Amniotic stem cell (primary cell): ENCODE measurements at regions not wholly inside any gene's neighbourhood (a gene's known extent, or its start where the extent isn't known, plus 50 kb on each side); places are given as distances from the start of the nearest gene placed in this dataset.

Source experiments
- DNase-seq: peaks from one replicate; lab custom pipeline; 2025; lab: John Stamatoyannopoulos, UW

DNA sequence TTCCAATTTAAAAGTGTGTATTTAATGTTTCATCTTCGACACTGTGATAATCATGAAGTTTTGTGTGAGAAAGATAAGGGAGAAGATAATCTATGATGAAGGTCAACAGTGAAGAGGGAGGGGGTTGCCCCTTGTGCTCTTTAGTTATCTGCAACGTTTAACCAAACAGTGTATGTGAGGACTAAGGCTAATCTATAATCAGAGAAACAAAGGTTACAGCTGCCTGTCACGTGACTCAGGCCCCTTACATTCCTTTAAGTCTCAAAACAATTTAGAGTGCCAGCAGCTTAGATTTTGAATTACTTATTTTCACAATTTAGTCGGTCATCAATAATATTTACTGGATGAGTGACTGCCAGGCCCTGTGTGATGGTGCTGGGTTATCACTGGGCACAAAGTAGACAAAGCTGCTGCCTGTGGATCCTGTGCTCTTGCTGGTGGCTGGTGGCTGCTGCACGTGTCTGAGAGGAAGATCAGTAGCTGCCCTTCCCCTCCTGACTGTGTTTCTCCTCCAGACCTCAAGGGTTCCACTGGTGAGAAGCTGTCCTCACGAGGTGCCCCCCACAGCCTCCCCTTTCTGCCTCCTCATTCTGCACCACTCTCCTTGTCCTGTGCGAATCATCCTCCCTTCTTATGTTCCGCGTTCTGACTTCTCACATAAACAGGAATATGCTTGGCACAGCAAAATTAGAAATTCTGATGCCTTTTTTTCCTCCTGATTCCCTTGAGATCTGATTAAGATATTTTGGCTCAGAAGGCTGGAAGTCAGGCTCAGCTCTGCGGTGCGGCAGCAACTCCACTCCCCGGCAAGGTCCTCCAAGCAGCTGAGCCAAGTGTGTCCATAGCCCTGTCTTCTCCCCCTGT lies 331.1 kb upstream of the B3GAT1 start:
- no peak for DNase-seq

- no peak for DNase-seq
Measured at GRCh38 chr11:134742224-134742612, 330.2 kb upstream of the B3GAT1 start.

DNA sequence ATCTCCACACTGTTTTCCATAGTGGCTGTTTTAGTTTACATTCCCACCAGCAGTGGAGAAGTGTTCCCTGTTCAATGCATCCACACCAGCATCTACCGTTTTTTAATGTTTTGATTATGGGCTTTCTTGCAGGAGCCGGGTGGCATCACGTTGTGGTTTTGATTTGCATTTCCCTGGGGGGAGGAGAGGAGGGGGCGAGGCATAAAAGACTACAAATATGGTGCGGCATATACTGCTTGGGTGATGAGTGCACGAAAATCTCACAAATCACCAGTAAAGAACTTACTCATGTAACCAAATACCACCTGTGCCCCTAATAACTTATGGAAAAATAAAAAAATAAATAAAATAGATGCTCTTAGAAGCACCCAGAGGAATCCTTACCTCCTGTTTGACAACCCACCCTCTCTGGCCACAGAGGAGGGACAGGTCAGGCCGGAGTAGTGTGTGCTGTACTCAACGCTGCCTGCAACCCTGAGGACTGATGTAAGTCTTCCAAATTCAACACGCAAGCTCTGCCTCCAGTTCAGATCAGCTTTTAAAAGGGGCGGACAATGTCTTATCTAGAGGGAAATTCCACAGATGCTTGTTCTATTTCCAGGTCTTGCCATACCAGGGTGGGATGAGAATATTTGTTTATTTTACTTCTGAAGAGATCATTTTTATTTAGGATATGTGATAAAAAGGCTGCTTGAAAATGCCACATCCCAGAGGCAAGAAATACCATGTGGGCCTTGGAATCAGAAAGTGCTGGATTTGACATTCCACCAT lies 329.6 kb upstream of the B3GAT1 start:
- no peak for DNase-seq

DNA sequence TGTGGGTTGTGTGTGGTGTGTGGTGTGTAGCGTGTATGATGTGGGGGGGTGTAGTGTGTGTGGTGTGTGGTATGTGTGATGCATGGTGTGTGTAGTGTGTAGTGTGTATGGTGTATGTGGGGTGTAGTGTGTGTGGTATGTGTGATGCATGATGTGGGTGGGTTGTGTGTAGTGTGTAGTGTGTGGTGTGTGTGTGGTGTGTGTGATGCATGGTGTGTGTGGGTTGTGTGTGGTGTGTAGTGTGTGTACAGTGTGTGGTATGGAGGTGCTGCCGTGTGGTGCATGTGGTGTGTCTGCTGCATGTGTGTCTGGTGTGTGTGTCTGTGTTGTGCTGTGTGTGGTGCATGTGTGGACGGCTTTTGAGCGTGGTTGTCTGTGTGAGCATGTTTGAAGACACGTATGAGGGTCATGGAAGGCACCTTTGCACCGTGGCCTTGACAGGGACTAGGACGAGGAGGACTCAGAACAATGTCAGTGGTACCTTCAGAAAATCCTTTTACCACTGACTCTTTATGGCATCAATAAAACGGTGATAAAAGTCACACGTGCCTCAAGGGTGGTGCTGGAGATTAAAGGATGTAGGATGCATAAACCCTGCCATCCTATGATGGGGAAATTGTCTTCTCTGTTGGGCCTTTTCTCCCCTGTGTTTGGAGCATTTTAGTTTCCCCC lies 328.7 kb upstream of the B3GAT1 start:
- no peak for DNase-seq

DNA sequence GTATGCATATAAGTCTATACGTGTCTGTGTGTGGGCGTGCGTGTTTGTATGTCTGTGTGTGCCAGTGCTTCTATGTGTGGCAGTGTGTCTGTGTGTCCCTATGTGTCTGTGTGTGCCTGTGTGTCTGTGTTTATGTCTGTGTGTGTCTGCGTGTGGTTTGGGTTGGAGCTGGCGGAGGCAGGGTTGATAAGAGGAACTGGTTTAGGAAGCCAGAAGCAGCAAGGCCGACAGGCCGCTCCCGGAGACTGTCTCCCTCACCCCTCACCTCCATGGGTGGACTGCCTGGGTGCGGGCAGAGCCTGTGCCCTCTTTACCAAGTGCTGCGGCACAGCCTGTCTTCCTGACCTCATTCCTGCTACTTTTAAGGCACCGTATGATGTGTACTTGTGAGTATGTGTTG lies 327.1 kb upstream of the B3GAT1 start:
- no peak for DNase-seq

- DNase-seq = no peak
Measured at GRCh38 chr11:134738581-134738980, 326.5 kb upstream of the B3GAT1 start.

- DNase-seq = no peak
Measured at GRCh38 chr11:134737563-134738510, 325.8 kb upstream of the B3GAT1 start.

GRCh38 chr11:134736251-134736947 lies 324.4 kb upstream of the B3GAT1 start:
- no peak for DNase-seq

GRCh38 chr11:134734894-134735293 lies 322.9 kb upstream of the B3GAT1 start:
- DNase-seq = no peak

DNA sequence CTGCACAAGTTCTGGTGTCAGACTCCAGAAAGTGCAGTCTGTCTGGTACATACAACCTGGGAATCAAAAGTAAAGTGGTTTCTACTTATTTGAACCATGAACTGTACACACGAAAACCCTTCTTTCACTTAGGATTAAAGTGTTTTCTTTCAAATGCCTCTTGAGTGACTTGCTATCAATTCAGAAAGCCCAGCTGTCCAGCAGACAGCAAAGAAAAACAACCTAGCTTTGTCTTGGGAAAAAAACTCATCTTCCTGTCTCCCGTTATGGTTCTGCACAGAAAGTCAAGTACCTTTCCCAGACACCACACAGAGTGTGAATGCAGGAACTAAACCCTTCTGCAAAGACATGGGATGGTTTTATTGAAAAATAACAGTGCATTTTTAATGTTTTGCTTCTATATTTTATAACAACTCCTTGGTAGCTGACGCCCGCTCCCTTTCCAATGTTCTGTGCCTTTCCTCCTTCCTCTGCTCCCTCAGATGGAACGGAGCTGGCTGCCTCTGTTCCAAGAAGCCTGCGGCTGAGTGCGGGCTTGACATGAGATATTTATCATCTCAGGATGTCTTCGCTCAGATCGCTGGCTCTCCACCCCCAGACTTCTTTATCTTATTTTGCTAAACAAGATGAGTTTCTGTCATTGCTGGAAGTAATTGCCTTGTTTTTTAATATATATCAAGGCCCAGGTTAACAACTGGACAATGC lies 322.3 kb upstream of the B3GAT1 start:
- DNase-seq = no peak

GRCh38 chr11:134733646-134734045 lies 321.6 kb upstream of the B3GAT1 start:
- no peak for DNase-seq

GRCh38 chr11:134731213-134731961 lies 319.3 kb upstream of the B3GAT1 start:
- no peak for DNase-seq

- no peak for DNase-seq
Measured at GRCh38 chr11:134730561-134731212, 318.6 kb upstream of the B3GAT1 start.

GRCh38 chr11:134730101-134730500 lies 318.1 kb upstream of the B3GAT1 start:
- DNase-seq = no peak

- DNase-seq = no peak
Measured at GRCh38 chr11:134728186-134728585, 316.1 kb upstream of the B3GAT1 start.

GRCh38 chr11:134727636-134728035 lies 315.6 kb upstream of the B3GAT1 start:
- no peak for DNase-seq

GRCh38 chr11:134727204-134727603 lies 315.2 kb upstream of the B3GAT1 start:
- no peak for DNase-seq

- DNase-seq = no peak
Measured at GRCh38 chr11:134725716-134726639, 313.9 kb upstream of the B3GAT1 start.
